ENCODE measurements at regions not wholly inside any gene's neighbourhood (a gene's known extent, or its start where the extent isn't known, plus 50 kb on each side); places are given as distances from the start of the nearest gene placed in this dataset.
"Not testable (repeated sequence)": the region's sequence is repeated elsewhere in the genome, so short reads cannot be mapped to it uniquely, and the experiment has no call there.

- dilution Hi-C loops (cut with MboI; ENCODE audit: extremely low pct_ligation_motif_present, low sequenced_read_pairs); H4K20me1 ChIP-seq (replicated peaks; ENCODE audit: control insufficient read depth, extremely low read depth, insufficient read depth, low read length); CTCF ChIA-PET; H3K9me1 ChIP-seq (replicated peaks; ENCODE audit: control insufficient read depth, extremely low read depth, insufficient read depth, low read length); H3K79me2 ChIP-seq (ENCODE audit: control insufficient read depth, insufficient read depth, low read length); H2AFZ ChIP-seq (ENCODE audit: low read depth, low read length); H3K9me3 ChIP-seq (replicated peaks; ENCODE audit: control insufficient read depth, insufficient read depth, low read length); H3K9ac ChIP-seq (replicated peaks; ENCODE audit: extremely low read depth, insufficient read depth, low read length); intact Hi-C loops (cut with micrococcal nuclease); H3K27ac ChIP-seq (ENCODE audit: insufficient read depth, low read depth, low read length); H3K4me2 ChIP-seq (ENCODE audit: insufficient read depth, low read length); H3K4me1 ChIP-seq (ENCODE audit: control insufficient read depth, extremely low read depth, insufficient read depth, low read length); BruUV-seq (replicated peaks); H3K4me3 ChIP-seq (replicated peaks in 1 of 3; ENCODE audit: insufficient read depth in 1 of 3, low read depth in 1 of 3, low read length in 3 of 3); H3K36me3 ChIP-seq (ENCODE audit: control insufficient read depth in 2 of 2, extremely low read depth in 1 of 2, insufficient read depth in 2 of 2, low read length in 2 of 2); POLR2A ChIA-PET; DNase-seq (ENCODE audit: low read depth, low spot score); H3K27me3 ChIP-seq (ENCODE audit: control insufficient read depth in 2 of 2, insufficient read depth in 2 of 2, low read length in 2 of 2); FAIRE-seq: not testable (repeated sequence)
Measured at GRCh38 chr11:89648232-89648631, 61.9 kb upstream of the TRIM77 start.

- H3K9me3 ChIP-seq (replicated peaks; ENCODE audit: control insufficient read depth, insufficient read depth, low read length); intact Hi-C loops (cut with micrococcal nuclease); FAIRE-seq; H3K4me1 ChIP-seq (ENCODE audit: control insufficient read depth, extremely low read depth, insufficient read depth, low read length); H4K20me1 ChIP-seq (replicated peaks; ENCODE audit: control insufficient read depth, extremely low read depth, insufficient read depth, low read length); H2AFZ ChIP-seq (ENCODE audit: low read depth, low read length); dilution Hi-C loops (cut with MboI; ENCODE audit: extremely low pct_ligation_motif_present, low sequenced_read_pairs); H3K4me3 ChIP-seq (replicated peaks in 1 of 3; ENCODE audit: insufficient read depth in 1 of 3, low read depth in 1 of 3, low read length in 3 of 3); CTCF ChIA-PET; POLR2A ChIA-PET; H3K27ac ChIP-seq (ENCODE audit: insufficient read depth, low read depth, low read length); H3K27me3 ChIP-seq (ENCODE audit: control insufficient read depth in 2 of 2, insufficient read depth in 2 of 2, low read length in 2 of 2); H3K4me2 ChIP-seq (ENCODE audit: insufficient read depth, low read length); H3K36me3 ChIP-seq (ENCODE audit: control insufficient read depth in 2 of 2, extremely low read depth in 1 of 2, insufficient read depth in 2 of 2, low read length in 2 of 2); BruUV-seq (replicated peaks); H3K9ac ChIP-seq (replicated peaks; ENCODE audit: extremely low read depth, insufficient read depth, low read length); H3K9me1 ChIP-seq (replicated peaks; ENCODE audit: control insufficient read depth, extremely low read depth, insufficient read depth, low read length); H3K79me2 ChIP-seq (ENCODE audit: control insufficient read depth, insufficient read depth, low read length); DNase-seq (ENCODE audit: low read depth, low spot score): not testable (repeated sequence)
Measured at GRCh38 chr11:89648996-89649395, 61.1 kb upstream of the TRIM77 start.

GRCh38 chr11:89654669-89655068, 55.4 kb upstream of the TRIM77 start:
- H3K4me3 ChIP-seq (replicated peaks in 1 of 3; ENCODE audit: insufficient read depth in 1 of 3, low read depth in 1 of 3, low read length in 3 of 3); DNase-seq (ENCODE audit: low read depth, low spot score); H2AFZ ChIP-seq (ENCODE audit: low read depth, low read length); H3K79me2 ChIP-seq (ENCODE audit: control insufficient read depth, insufficient read depth, low read length); CTCF ChIA-PET; FAIRE-seq; H3K9me3 ChIP-seq (replicated peaks; ENCODE audit: control insufficient read depth, insufficient read depth, low read length); H3K4me2 ChIP-seq (ENCODE audit: insufficient read depth, low read length); H3K9ac ChIP-seq (replicated peaks; ENCODE audit: extremely low read depth, insufficient read depth, low read length); H3K4me1 ChIP-seq (ENCODE audit: control insufficient read depth, extremely low read depth, insufficient read depth, low read length); intact Hi-C loops (cut with micrococcal nuclease); dilution Hi-C loops (cut with MboI; ENCODE audit: extremely low pct_ligation_motif_present, low sequenced_read_pairs); H4K20me1 ChIP-seq (replicated peaks; ENCODE audit: control insufficient read depth, extremely low read depth, insufficient read depth, low read length); H3K9me1 ChIP-seq (replicated peaks; ENCODE audit: control insufficient read depth, extremely low read depth, insufficient read depth, low read length); H3K27me3 ChIP-seq (ENCODE audit: control insufficient read depth in 2 of 2, insufficient read depth in 2 of 2, low read length in 2 of 2); BruUV-seq (replicated peaks); H3K36me3 ChIP-seq (ENCODE audit: control insufficient read depth in 2 of 2, extremely low read depth in 1 of 2, insufficient read depth in 2 of 2, low read length in 2 of 2); H3K27ac ChIP-seq (ENCODE audit: insufficient read depth, low read depth, low read length); POLR2A ChIA-PET: not testable (repeated sequence)

- H3K79me2 ChIP-seq (ENCODE audit: control insufficient read depth, insufficient read depth, low read length); H3K9me1 ChIP-seq (replicated peaks; ENCODE audit: control insufficient read depth, extremely low read depth, insufficient read depth, low read length); H4K20me1 ChIP-seq (replicated peaks; ENCODE audit: control insufficient read depth, extremely low read depth, insufficient read depth, low read length); H3K4me2 ChIP-seq (ENCODE audit: insufficient read depth, low read length); H3K4me1 ChIP-seq (ENCODE audit: control insufficient read depth, extremely low read depth, insufficient read depth, low read length); intact Hi-C loops (cut with micrococcal nuclease); H3K27me3 ChIP-seq (ENCODE audit: control insufficient read depth in 2 of 2, insufficient read depth in 2 of 2, low read length in 2 of 2); H2AFZ ChIP-seq (ENCODE audit: low read depth, low read length); POLR2A ChIA-PET; DNase-seq (ENCODE audit: low read depth, low spot score); H3K4me3 ChIP-seq (replicated peaks in 1 of 3; ENCODE audit: insufficient read depth in 1 of 3, low read depth in 1 of 3, low read length in 3 of 3); BruUV-seq (replicated peaks); H3K36me3 ChIP-seq (ENCODE audit: control insufficient read depth in 2 of 2, extremely low read depth in 1 of 2, insufficient read depth in 2 of 2, low read length in 2 of 2); CTCF ChIA-PET; dilution Hi-C loops (cut with MboI; ENCODE audit: extremely low pct_ligation_motif_present, low sequenced_read_pairs); FAIRE-seq; H3K27ac ChIP-seq (ENCODE audit: insufficient read depth, low read depth, low read length); H3K9ac ChIP-seq (replicated peaks; ENCODE audit: extremely low read depth, insufficient read depth, low read length); H3K9me3 ChIP-seq (replicated peaks; ENCODE audit: control insufficient read depth, insufficient read depth, low read length): not testable (repeated sequence)
Measured at GRCh38 chr11:89658767-89659166, 51.3 kb upstream of the TRIM77 start.

All from endothelial cell of umbilical vein (primary cell).